SHP77 treated with DMSO at 0.1 percent for 48 hours (cell line): ENCODE measurements at regions not wholly inside any gene's neighbourhood (a gene's known extent, or its start where the extent isn't known, plus 50 kb on each side); places are given as distances from the start of the nearest gene placed in this dataset.

Experiments used
- DNase-seq: peaks from one replicate; lab custom pipeline; 2025; lab: John Stamatoyannopoulos, UW

GRCh38 chr2:173770947-173771678 is 194.1 kb downstream of the SP3 start:
- no peak for DNase-seq

- DNase-seq, result no peak
These were observed 193.0 kb downstream of the SP3 start for GRCh38 chr2:173772205-173772604.

DNA sequence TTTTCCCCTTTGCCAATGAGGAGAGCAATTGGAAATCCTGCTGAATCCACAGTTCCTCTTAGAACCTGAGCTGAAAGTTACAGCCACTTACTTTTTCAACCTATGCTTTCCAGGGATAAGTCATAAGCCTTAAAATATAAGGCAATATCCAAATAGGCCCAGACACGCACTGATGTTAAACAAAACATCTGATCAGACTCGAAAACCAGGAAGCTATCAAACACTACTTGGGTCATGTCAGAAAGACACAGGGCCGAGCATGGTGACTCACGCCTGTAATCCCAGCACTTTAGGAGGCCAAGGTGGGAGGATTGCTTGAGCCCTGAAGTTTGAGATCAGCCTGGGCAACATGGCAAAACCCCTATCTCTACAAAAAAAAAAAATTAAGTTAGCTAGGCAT is 192.1 kb downstream of the SP3 start:
- DNase-seq, result no peak

DNA sequence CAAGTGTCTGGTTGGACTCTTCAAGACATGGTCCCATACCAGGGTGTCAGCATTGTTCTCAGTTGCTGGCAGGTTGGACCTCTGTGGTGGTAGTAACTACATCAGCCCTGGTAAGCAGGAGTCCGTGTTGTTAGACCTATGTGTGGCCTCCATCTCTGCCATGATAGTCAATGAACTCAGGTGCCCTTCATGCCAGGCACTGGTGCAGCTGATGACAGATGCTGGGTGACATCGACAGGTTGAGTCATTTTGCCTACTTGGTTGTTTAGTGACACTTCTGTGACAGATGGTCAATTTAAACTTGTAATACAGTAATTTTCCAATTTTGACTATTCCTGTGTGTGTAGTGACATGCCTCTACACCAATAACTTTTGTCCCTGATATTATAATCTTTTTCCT is 189.7 kb downstream of the SP3 start:
- no peak for DNase-seq

DNA sequence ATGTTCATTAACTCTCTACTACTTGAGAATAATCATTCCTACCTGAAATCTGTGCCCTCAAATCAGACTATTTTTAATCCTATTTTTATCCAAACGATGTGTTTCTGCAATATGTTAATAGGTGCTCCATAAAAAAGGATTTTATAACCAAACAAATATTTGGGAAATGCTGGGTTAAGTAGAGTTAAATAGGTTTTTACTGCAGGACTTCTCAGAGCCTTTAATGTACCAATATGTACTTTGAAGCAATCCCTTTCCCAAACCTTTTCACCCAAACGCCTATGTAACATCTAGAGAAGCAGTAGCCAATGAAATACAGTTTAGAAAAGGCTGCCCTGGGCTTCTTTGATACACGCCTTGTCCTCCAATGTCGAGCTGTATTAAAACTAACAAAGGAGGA is 182.5 kb downstream of the SP3 start:
- DNase-seq, result no peak

DNA sequence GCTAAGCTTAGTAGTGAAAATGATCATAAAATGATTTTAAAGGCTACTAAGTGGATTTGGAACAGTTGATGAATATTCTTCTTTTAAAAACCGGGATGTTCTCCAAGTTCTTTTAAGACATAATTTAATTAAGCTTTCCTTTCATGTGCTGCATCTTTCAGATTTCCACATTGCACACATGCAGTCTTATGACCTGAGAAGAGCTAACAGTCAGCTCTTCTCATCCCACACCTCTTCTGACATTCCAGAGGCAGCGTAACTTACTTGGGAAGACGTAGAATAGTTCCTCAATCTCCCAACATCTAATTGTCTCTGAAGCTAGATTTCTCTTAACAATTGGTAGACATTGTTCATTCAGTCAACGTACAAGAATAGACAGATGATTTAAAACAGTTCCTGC is 181.8 kb downstream of the SP3 start:
- no peak for DNase-seq

GRCh38 chr2:173785813-173786212 is 179.4 kb downstream of the SP3 start:
- no peak for DNase-seq

GRCh38 chr2:173791502-173791901 is 173.7 kb downstream of the SP3 start:
- no peak for DNase-seq

GRCh38 chr2:173792166-173792565 is 173.0 kb downstream of the SP3 start:
- DNase-seq, result no peak

DNA sequence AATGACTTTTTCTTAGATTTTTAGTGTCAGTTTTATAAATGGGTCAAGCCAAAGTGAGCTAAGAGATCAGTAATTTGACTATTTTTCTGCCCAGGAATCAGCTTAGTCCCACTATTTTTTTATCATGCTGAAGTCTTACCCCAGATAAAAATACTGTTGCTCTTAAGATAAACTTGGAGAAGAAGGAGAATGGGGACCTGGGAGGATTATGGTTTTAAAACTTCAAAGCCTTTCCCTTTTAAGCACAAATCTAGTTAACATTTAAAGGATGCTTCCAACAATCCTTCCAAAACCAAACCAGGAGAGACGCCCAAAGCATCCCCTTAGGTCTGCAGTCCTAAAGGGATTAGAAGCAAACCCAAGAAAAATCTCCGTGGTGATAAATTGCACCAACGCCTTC is 172.4 kb downstream of the SP3 start:
- DNase-seq, result no peak

GRCh38 chr2:173793709-173794565 is 171.2 kb downstream of the SP3 start:
- DNase-seq, result no peak

GRCh38 chr2:173797586-173798263 is 167.4 kb downstream of the SP3 start:
- no peak for DNase-seq

- no peak for DNase-seq
These were observed 162.7 kb downstream of the SP3 start for GRCh38 chr2:173802518-173802917.

GRCh38 chr2:173803449-173803848 is 161.7 kb downstream of the SP3 start:
- DNase-seq, result no peak

DNA sequence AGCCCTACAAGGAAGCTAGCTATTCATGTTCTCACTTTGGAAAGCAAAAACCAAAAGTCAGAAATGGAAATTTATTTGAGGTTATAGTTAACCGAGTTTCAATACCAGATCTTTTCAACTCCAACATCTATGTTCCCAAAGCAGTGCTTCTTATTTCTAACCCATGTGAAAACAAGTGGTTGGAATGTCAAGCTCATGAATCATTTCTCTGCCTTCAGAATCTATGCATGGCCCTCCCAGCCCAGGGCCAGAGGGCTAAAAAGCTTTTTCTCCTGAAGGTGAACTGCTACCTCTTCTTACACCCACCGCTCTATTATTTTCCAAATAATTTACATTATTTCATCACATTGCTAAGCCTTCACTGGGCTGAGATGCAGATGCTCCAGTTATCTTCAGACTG is 158.4 kb downstream of the SP3 start:
- DNase-seq, result no peak

GRCh38 chr2:173808718-173809117 is 156.5 kb downstream of the SP3 start:
- no peak for DNase-seq

DNA sequence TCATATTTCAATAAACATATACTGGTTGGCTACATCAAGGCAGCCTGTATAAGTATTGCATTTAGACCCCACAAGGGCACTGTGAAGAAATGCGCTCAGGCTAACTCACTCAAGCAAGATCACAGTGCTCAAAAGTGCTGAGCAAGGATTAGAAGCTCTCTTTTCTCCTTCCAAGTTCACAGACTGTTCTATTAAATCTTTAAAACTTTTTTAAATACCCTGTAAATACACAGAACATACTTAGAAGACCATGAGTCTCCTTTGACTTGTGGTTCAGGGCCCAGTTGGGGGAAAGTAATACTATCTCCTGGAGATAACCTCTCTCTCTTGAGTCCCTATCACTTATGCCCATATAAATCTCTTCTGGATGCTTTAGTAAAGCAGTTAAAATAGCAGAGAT is 152.9 kb downstream of the SP3 start:
- no peak for DNase-seq

DNA sequence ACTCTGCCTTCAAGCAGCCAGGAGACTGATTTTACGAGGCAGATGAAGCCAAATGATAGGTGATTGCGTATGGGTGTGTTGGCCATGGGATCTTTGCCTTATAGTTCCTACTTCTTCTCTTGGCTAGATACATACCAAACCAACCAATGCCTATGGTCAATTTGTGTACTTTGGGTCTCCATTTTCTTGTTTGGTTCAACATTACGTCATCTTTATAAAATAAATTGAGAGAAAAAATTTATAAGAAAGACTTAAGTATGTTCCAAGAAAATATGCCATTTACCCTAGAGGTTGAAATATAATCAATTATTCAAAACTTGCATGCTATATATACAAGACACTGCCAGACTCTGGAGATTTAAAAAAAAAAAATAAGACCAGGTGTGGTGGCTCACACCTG is 150.9 kb downstream of the SP3 start:
- no peak for DNase-seq

GRCh38 chr2:173815772-173816171 is 149.4 kb downstream of the SP3 start:
- no peak for DNase-seq

DNA sequence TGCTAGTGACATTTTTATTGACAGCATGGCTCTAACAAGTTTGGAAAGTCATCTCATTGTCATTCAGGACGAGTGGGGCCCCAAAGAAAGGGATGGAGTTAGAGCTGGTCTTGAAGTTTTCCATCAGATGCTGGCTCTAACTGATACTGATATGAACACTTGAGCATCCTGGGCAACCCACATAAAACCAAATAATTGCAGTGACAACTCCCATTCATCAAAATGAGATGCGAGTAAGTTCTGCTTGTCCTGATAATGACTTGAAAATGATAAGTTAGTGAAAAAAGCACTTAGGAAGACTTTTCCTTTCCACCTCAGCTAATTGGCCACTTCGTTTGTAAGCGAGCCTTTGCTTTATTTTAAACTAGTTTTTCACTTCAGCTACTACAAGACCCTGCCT is 147.6 kb downstream of the SP3 start:
- no peak for DNase-seq

GRCh38 chr2:173818285-173818684 is 146.9 kb downstream of the SP3 start:
- no peak for DNase-seq

DNA sequence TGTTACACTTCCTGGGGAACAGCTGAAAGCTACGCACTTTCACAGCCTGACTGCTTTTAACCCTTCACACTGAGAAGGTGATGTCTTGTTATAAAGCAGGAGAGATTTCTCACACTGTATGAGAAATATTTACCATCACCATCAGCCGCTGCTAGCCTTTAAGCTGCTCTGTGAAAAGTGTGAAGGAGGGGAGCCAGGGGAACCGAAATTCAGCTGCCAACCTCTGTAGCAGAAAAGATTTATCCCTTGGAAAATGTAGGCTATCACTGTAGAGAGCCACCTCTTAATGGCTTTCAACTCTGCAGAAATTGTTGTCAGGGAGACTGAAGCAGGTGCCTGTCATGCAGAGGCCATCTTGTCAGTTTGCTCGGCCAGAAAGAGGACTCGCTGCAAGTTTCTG is 145.3 kb downstream of the SP3 start:
- DNase-seq, result no peak

DNA sequence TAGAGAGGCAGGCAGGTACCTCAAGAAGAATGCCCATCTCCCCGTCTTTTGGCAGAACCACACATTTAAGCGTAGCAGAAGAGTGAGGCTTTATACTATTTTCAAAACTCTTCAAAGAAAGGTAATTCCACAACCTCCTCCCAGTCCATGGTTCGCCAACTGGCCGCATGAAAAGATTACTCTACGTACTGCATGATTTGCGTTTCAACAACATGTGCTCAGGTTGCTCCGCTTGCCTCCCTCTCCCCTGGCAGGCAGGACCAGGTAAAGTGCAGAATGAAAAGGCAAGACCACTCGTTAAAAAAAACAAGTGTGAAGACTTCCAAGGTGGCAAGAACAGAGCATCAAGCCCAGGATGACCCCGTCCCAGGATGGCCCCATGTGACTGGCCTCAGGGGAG is 143.7 kb downstream of the SP3 start:
- DNase-seq, result no peak
